B cell (primary cell): ENCODE measurements at regions not wholly inside any gene's neighbourhood (a gene's known extent, or its start where the extent isn't known, plus 50 kb on each side); places are given as distances from the start of the nearest gene placed in this dataset.

Experiments
- EZH2 ChIP-seq: IDR thresholded peaks from 2 replicates; pipeline ENCODE4 v1.6.1; 2012; ENCODE audit warnings: borderline replicate concordance, low read depth, mild to moderate bottlenecking, moderate library complexity, low read length; ENCODE audit not compliant: insufficient read depth, poor library complexity, severe bottlenecking
- TF ChIP-seq, protein P1 (sequence below): fragments of 200-600 bp; IDR thresholded peaks from one replicate; pipeline ENCODE4 v1.8.0; 2022; ENCODE audit warnings: antibody characterized with exemption, mild to moderate bottlenecking

DNA sequence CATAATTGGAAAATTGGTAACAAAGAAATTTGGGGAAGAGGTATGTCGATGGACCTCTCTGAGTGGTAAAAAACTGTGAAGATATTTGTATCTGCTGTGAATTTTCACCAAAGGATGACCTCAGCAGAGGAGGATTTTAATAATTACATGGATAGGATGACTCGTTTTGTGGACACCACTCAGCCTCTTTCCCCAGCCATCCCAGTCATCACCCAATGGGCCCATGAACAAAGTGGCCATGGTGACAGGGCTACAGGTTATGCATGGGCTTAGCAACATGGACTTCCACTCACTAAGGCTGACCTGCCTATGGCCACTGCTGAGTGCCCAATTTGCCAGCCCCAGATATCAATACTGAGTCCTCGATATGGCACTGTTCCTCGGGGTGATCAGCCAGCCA, 577.5 kb upstream of the FBXO33 start:
- TF ChIP-seq, protein P1, sequence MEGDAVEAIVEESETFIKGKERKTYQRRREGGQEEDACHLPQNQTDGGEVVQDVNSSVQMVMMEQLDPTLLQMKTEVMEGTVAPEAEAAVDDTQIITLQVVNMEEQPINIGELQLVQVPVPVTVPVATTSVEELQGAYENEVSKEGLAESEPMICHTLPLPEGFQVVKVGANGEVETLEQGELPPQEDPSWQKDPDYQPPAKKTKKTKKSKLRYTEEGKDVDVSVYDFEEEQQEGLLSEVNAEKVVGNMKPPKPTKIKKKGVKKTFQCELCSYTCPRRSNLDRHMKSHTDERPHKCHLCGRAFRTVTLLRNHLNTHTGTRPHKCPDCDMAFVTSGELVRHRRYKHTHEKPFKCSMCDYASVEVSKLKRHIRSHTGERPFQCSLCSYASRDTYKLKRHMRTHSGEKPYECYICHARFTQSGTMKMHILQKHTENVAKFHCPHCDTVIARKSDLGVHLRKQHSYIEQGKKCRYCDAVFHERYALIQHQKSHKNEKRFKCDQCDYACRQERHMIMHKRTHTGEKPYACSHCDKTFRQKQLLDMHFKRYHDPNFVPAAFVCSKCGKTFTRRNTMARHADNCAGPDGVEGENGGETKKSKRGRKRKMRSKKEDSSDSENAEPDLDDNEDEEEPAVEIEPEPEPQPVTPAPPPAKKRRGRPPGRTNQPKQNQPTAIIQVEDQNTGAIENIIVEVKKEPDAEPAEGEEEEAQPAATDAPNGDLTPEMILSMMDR: no peak
- no peak for TF ChIP-seq EZH2
